Mesothelial cell of epicardium (in vitro differentiated cells): ENCODE measurements at regions not wholly inside any gene's neighbourhood (a gene's known extent, or its start where the extent isn't known, plus 50 kb on each side); places are given as distances from the start of the nearest gene placed in this dataset.

Source experiments
- DNase-seq, 2 experiments: peaks; one replicate each; pipeline ENCODE4 v3.0.0; 2021; ENCODE audit warnings: low spot score in 2 of 2; ENCODE audit not compliant: unreplicated experiment in 2 of 2
- H3K27ac Mint-ChIP-seq: 2 replicates; pipeline ENCODE4 v1.8.0; 2021; ENCODE audit warnings: mixed read lengths
- H3K27me3 Mint-ChIP-seq: 2 replicates; pipeline ENCODE4 v1.8.0; 2021; ENCODE audit warnings: low read depth, mixed read lengths
- H3K36me3 Mint-ChIP-seq: 2 replicates; pipeline ENCODE4 v1.8.0; 2021; ENCODE audit warnings: mixed read lengths
- H3K4me1 Mint-ChIP-seq: 2 replicates; pipeline ENCODE4 v1.8.0; 2021; ENCODE audit warnings: mixed read lengths
- H3K4me3 Mint-ChIP-seq: 2 replicates; pipeline ENCODE4 v1.8.0; 2021; ENCODE audit warnings: mild to moderate bottlenecking, moderate library complexity, mixed read lengths
- H3K9me3 Mint-ChIP-seq: 2 replicates; pipeline ENCODE4 v1.8.0; 2021; ENCODE audit warnings: mixed read lengths
- TF ChIP-seq, protein P1 (sequence below): fragments of 200-600 bp; sonication (generic); IDR thresholded peaks from one replicate; pipeline ENCODE4 v1.5.0; 2021; ENCODE audit warnings: antibody characterized with exemption; ENCODE audit not compliant: unreplicated experiment

DNA sequence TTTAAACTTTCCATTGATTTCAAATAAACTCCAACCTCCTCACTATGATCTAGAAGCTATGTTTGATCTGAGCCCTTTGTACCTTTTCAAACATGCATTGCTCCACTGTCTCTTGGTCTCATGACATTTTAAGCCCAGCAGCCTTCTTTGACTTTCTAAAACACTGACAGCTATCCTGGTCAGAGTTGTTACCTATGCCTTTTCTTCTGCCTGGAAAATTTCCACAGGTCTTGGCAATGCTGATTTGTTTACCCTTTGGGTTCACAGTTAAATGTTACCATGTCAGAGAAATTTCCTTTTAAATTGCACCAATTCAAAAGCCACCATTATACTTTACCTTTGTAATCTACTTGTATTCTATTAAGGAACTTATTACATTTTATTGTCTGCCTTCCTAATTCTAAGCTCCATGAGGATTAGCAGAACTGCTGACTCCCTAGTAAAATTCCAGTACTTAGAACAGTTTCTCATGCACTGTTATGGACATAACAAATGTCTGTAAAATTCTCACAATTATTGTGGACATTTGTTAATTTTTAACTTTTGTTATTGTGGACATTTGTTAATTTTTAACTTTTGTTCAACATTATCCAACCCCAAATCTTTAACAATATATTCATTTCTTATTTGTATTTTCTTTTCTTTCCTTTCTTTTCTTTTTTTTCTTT, 1064.4 kb downstream of the NCAM2 start:
- Mint-ChIP-seq H3K36me3 (peaks cover 1% of the 10 kb centered on the region), H3K9me3 (peaks cover 27% of the 10 kb centered on the region), H3K27ac (no peak overlapping the region), H3K4me3 (no peak overlapping the region), H3K27me3 (no peaks in the 10 kb centered on the region), H3K4me1 (no peaks in the 10 kb centered on the region)
- TF ChIP-seq, protein P1, sequence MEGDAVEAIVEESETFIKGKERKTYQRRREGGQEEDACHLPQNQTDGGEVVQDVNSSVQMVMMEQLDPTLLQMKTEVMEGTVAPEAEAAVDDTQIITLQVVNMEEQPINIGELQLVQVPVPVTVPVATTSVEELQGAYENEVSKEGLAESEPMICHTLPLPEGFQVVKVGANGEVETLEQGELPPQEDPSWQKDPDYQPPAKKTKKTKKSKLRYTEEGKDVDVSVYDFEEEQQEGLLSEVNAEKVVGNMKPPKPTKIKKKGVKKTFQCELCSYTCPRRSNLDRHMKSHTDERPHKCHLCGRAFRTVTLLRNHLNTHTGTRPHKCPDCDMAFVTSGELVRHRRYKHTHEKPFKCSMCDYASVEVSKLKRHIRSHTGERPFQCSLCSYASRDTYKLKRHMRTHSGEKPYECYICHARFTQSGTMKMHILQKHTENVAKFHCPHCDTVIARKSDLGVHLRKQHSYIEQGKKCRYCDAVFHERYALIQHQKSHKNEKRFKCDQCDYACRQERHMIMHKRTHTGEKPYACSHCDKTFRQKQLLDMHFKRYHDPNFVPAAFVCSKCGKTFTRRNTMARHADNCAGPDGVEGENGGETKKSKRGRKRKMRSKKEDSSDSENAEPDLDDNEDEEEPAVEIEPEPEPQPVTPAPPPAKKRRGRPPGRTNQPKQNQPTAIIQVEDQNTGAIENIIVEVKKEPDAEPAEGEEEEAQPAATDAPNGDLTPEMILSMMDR = no peak
- no peak for DNase-seq

DNA sequence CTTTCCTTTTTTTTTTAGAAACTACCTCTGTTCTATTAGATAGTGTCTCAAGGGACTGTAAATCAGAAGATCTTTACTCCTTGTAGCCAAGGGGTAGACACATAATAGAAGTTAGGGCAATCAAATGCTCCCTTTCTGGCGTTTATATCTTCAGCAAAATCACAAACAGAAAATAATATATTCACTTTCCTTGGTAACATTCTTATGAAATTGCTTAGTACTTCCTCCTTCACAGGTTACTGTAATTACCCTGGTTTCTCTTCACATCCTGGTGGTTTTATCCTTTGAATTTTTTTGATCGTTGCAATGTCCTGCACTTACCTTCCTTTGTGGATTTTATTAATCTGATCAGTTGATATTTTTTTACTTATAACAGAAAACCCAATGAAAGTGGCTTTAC, 1064.9 kb downstream of the NCAM2 start:
- TF ChIP-seq, protein P1 = no peak
- Mint-ChIP-seq H3K4me1 (no peaks in the 10 kb centered on the region), H3K9me3 (peaks cover 27% of the 10 kb centered on the region), H3K27me3 (no peaks in the 10 kb centered on the region), H3K4me3 (no peak overlapping the region), H3K27ac (no peak overlapping the region), H3K36me3 (peaks cover 1% of the 10 kb centered on the region)
- no peak for DNase-seq

DNA sequence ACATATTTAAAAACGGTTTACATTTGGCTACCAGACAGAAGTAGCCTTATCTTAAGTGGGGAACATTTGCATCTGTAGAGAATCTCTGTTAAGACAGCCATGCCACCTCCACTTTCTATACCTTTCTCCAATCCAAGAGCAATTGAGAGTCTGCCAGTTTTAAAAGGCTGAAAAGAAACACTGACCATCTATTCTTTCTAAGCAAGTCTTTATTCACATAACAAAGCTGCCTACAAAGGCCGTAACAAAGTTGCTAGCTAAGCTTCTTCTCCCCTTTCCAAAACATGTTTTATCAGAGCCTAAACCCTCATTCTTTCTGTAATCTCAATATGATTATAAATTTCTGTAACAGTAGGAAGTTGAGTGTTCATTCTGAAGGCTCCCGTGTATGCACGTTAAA, 1078.3 kb downstream of the NCAM2 start:
- no peak overlapping the region for H3K4me3 Mint-ChIP-seq
- H3K27ac Mint-ChIP-seq = no peak overlapping the region
- no peaks in the 10 kb centered on the region for H3K4me1 Mint-ChIP-seq
- no peaks in the 10 kb centered on the region for H3K27me3 Mint-ChIP-seq
- peaks cover 15% of the 10 kb centered on the region for H3K9me3 Mint-ChIP-seq
- no peak for DNase-seq
- peaks cover 2% of the 10 kb centered on the region for H3K36me3 Mint-ChIP-seq
- TF ChIP-seq, protein P1 = no peak

DNA sequence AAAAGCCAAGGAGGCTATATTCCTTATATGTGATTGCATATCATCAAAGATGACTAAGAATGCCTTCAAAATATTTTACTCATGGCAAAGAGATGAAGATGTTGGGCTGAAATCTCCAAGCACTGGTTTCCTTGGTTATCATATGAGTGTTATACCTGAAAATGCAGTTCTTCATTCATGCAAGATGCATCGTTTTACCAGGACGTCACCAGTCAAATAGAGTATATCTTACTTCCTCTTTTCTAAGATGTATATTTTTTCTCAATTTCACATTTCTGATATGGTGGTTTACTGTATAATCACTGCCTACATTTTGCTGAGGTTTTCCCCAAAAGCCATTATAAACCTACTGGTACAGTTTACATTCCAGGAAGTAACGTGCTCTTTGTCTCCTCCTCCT, 1085.7 kb downstream of the NCAM2 start:
- TF ChIP-seq, protein P1 = no peak

DNA sequence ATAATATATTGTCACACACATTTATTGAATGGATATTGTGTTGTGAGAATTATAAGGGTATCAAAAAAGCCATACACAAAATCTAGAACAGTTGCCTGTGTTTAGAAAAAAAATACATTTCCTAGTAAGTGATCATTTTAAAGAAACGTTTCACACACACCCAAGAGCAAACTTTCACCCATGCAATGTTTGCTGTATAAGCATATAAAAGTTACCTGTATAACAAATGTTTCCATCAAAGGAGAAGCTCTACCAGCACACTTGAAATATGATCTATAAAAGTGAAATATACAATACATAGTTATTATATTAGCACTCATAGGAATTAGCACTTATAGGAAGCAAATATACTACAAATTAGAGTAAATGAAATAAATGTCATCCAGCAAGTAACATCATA, 1098.1 kb downstream of the NCAM2 start:
- TF ChIP-seq, protein P1 = no peak
- Mint-ChIP-seq H3K4me1 (no peaks in the 10 kb centered on the region), H3K36me3 (no peaks in the 10 kb centered on the region), H3K27me3 (no peaks in the 10 kb centered on the region), H3K4me3 (no peak overlapping the region), H3K27ac (no peak overlapping the region), H3K9me3 (no peaks in the 10 kb centered on the region)
- no peak for DNase-seq

More for the DNA sequence above, 1085.7 kb downstream of the NCAM2 start:
- no peaks in the 10 kb centered on the region for H3K27me3 Mint-ChIP-seq
- DNase-seq = no peak
- peaks cover 20% of the 10 kb centered on the region for H3K9me3 Mint-ChIP-seq
- no peak overlapping the region for H3K4me3 Mint-ChIP-seq
- no peaks in the 10 kb centered on the region for H3K4me1 Mint-ChIP-seq
- H3K27ac Mint-ChIP-seq = no peak overlapping the region
- H3K36me3 Mint-ChIP-seq = peaks cover 3% of the 10 kb centered on the region
